HG03060 (cell line): ENCODE measurements at regions not wholly inside any gene's neighbourhood (a gene's known extent, or its start where the extent isn't known, plus 50 kb on each side); places are given as distances from the start of the nearest gene placed in this dataset.

Source experiments
- ATAC-seq: cut with Tn5 transposase; IDR thresholded peaks from one replicate; pipeline ENCODE4 v1.9.1; 2021; ENCODE audit warnings: low read depth, moderate number of reproducible peaks; ENCODE audit not compliant: unreplicated experiment

DNA sequence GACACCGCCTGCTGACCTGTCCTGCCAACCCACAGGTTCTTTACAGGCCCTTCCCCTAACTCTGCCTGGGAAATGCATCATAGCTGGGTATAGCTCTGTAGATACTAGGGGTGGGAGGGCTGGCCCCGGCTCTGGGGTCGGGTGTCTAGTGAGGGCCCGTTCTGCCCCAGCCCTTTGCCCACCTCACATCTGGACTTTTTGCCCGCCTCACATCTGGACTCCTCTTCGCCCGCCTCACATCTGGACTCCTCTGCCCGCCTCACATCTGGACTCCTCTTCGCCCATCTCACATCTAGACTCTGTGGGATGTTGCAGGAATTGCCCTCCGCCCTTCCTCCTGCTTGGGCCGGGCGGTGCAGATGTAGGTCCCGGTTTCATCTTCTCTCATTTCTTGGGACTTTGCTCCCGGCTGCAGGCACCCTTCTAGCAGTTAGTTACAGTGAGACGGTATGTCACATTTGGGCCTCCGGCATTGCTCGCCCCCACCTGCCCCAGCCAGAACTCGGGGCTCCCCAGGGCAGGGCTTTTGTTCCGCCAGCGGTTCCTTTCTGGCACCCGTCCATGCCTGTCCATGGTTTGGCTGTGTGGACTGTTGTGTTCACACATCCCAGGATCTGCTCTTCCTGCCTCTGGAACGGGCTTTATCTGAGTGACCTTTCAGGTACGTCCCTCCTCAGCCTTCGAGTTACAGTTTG, 1153.7 kb downstream of the BRD1 start:
- no peak for ATAC-seq

GRCh38 chr22:48672387-48672786, 1155.3 kb downstream of the BRD1 start:
- no peak for ATAC-seq

GRCh38 chr22:48670731-48671130, 1156.9 kb downstream of the BRD1 start:
- ATAC-seq = no peak

DNA sequence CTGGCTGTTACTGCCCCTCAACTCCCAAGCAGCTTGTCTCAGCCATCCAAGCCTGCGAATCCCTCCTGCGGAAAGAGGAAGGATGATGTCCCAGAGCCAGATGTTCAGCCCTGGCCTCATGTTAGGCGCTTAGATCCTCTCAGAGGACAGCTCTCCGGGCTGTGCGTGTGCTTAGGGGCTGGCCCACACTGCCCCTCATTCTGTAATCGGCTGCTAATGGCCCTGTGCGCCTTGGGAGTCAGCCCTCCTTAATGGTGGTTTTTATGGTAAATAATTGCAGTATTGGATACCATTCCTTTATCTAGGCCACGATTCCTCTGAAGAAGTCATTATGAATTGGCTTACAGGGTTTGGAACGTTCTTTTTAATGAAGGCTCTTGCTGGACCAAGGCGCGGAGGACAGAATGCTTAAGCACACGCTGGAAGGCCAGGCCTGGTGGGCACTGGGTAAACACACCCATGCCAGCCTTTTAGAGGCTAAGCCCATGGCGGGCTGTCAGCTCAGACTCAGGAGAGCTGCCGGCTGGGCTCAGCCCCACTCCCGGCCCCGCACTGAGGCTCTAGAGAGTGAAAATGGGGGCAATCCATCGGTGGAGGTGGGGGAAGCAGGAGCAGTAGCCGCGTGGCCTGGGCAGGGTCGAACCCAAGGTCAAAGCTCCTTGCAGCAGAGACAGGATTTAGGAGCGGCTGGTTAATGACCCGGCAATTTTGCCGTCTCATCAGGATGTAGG, 1157.5 kb downstream of the BRD1 start:
- ATAC-seq = no peak

- no peak for ATAC-seq
These were observed 1158.4 kb downstream of the BRD1 start for GRCh38 chr22:48669226-48669625.

DNA sequence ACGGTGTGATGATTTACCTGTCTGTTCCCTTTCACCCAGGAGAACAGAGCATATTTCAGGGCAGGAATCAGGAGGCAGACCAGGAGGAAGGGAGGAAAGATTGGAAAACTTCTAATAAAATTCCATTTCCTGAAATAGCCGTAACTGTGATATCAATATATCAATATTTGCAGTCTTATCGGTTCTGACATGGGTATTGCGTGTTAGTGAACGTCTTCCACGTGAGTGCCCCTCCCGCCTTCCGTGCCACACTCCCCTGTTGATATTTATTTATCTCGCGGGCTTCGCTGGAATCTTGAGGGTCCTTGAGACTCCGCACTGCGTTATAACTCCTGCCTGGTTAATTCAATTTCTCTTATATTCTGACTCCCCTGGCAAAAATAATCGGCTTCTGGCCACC, 1160.4 kb downstream of the BRD1 start:
- no peak for ATAC-seq

- no peak for ATAC-seq
These were observed 1161.1 kb downstream of the BRD1 start for GRCh38 chr22:48666620-48667019.

DNA sequence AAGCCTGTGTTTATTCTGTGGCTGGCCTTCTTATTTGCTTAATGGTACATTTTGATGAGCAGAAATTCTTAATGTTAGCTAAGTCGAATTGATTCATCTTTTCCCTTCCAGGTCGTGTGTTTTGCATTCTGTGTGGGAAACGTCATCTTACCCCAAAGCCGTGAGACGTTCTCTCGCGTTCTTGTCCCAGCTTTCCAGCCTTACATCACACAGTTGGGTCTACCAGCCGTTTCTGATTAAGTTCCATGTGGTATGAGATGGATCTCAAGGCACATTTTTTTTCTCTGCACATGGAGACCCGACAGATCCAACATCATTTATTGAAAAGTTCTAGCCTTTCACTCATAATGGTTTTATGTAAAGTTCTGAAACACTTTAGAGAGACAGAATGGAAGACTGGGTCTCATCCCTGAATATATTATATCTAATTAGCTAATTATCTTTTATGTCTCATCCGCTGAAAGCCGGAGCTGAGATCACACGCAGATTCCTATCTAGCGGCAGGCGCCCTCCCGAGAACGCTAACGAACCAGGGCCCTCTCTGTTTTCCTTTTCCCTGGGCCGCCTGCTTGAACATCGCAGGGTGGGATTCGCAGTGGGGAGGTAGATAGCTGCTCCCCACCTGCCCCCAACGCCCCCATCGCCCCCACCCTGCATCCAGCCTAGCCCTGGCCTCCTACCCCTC, 1162.2 kb downstream of the BRD1 start:
- no peak for ATAC-seq

DNA sequence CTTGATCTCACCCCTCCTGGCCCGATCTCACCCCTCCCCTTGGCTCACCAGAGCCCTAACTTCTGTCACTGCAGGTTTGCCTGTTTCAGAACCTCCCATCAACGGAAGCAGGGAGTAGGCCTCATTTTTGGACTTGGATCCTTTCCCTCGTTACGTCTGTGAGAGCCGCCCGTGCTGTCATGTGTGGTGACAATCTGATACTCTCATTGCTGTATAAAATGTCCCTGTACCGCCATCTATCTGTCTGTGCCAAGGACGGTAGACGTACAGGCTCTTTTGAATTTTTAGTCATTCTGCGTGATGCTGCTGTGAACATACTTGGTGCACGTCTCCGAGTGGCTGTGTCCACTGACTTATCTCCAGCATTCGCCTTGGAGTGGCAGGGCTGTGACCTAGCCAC, 1163.1 kb downstream of the BRD1 start:
- no peak for ATAC-seq

DNA sequence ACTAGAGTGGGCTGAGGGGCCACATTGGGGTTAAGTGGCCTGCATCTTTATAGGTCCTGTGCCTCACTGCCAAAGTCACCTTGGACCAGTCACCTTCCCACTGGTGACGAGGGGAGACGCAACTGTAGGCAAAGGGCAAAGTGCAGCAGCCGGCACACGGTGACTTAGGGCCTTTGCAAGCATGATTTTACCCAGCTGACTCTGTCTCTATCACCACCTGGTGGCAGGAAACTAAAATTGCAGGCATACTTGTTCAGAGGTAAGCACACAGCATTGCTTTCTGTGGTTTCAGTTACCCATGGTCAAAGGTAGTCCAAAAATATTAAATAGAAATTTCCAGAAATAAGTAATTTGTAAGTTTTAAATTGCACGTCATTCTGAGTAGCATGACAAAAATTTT, 1164.4 kb downstream of the BRD1 start:
- ATAC-seq = no peak

DNA sequence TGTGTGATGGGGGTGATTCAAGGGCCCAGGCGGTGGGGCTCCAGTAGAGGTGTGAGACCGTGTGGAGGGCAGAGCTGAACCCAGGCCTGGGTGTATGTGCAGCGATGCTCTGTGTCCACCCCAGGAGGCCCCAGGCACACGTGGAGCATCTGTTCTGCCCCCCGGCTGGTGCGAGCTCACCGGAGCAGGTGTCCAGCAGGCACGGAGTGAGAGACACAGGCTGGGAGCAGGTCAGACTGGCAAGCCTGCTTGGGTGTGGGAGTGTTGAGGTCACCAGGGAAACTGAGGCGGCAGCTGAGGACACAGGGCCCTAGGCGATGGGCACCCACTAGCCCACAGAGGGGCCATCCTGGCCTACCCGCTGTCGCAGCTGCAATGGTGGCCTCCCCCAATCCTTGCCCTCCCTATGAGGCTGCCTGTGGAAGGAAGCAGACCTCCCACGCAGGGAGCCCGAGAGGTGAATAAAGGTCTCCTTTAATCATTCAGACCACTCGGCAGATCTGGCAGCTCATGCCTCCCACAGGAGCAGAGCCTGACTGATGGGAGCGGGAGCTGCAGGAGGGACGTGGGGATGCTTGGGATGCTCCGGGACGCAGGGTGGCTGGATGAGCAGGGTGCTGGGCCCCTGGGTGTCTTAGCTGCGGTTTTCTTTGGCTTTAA, 1165.1 kb downstream of the BRD1 start:
- ATAC-seq = no peak

GRCh38 chr22:48661984-48662383, 1165.7 kb downstream of the BRD1 start:
- no peak for ATAC-seq

DNA sequence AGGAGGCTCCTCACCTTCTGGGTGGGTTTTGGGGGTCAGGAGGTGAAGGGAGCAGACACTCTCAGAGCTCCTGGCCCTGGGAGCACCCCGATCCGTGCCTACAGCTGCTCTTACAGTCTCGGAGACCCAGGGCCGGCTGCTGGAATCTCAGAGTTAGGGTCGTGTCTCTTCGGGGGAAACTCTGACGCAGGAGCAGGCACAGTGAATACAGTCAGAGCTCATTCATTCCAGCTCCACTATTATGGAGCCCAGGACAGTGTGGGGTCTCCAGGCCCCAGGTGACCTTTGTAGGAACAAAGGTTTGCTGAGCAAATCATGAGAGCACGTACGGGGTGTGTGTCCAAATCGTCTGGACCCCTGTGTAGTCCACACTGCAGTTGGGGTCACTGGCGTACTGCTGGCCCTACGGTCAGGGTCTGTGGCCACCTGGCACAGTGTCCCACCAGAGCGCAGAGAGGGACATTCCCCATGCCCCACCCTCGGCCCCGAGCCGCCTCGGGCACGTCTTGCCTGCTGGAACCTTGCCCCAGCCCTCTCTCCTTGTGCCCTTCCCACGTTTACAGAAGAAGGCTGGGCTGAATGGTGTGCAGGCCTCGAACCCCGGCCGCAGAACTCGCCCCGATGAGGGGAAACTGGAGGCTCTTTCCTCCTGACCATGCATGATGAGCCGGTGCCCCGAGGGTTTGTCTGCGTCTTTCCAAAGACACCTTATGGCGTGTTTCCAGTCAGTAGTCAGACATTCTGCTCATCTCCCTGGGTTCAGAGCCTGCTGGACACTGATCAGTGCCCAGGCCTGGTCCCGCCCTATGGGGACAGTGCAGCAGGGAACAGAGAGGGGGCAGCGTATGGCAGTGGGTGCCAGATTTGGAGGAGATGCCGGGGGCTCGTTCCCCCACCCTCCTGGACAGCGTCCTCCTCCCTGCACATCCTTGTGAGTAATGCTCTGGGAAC, 1166.6 kb downstream of the BRD1 start:
- ATAC-seq = no peak

GRCh38 chr22:48660104-48660789, 1167.4 kb downstream of the BRD1 start:
- no peak for ATAC-seq

DNA sequence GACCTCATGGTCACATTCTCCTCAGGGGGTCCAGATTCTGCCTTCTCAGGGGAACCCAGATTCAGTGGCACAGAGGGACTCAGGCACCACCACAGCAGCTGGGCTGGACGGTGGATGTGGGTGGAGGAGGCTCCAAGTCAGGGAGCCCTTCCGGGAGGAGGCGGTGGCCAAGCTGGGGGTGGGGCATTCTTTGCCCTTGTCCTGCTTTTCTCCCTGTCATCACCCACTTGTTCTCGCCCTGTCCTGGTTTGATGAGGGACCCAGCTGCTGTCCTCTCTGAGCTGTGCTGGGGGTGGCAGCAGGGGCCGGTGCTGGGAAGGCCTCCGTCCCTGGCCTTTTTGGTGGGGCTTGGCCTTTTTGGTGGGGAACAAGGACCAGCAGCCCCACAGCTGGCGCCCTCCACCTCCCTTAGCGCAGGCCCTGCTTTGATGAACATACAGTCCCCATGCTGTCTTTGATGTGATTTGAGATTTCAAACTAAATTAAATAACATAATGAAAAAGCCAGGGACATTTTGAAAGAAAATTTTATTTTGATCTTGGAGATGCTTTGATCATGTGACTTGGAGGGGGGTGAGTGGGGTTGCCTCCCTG, 1168.2 kb downstream of the BRD1 start:
- no peak for ATAC-seq

DNA sequence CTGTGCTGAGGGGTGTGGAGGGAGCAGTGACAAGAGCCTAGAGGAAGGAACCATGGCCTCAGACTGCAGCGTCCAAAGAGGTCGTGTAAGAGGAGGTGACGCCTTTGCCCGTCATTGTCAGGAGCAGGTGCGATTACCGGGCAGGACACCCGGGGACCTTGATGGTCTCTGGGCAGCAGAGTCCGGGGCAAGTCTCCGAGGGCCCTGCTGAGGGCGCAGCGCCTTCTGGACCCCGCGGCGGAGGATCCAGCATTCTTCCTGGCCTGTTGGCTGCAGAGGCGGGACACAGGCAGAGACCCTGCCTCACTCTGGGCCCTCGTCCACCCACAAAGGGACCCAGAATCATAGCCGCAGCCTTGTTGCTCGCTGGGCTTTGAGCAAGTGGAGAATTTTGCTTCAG, 1168.8 kb downstream of the BRD1 start:
- no peak for ATAC-seq

DNA sequence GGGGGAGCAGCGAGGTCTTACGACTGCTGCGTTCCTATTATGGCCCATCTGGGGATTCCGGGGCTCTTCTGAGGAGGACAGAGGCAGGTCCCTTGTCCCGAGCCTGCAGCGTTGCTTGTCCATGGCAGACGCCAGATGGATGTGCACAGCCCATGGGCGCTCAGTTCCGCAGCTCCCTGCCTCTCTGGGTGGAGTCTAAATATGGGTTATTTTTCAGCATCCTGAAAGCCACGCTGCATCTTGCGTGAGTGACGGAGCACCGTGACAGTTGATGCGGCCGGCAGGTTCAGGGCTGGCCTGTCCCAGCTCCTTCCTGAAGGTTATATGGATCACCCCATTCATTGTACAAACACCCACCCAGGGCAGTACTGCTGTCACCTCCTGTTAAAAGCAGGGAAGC, 1169.4 kb downstream of the BRD1 start:
- no peak for ATAC-seq

GRCh38 chr22:48654492-48654891, 1173.2 kb downstream of the BRD1 start:
- no peak for ATAC-seq

DNA sequence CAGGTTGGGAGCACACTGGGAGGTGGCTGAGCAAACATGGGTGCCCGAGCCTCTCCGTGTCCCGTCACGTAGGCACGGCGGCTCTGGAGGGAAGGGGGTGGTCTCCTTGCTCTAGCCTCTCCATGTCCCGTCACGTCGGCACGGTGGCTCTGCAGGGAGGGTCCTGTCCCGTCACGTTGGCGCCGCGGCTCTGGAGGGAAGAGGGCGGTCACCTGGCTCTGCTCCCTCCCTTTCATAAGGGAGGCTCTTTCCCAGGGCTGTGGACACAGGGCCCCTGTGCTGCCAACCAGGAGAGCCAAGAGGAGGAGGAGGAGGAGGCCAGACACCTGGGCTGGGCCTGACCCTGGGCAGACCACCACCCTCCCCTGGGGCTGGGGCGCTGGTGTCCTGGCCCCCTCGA, 1173.7 kb downstream of the BRD1 start:
- ATAC-seq = no peak
